ENCODE measurements at regions not wholly inside any gene's neighbourhood (a gene's known extent, or its start where the extent isn't known, plus 50 kb on each side); places are given as distances from the start of the nearest gene placed in this dataset.

- 51% methylated on average over 5 of the region's 5 CpGs for WGBS (ENCODE audit: low lambda C conversion rate)
- POLR2A ChIA-PET = interaction anchor here (0.6 kb wide), 1 partner anchor 298 kb away, joined by 4 read pairs; no protein-coding TSS in a partner anchor
Measured at GRCh38 chr17:77083531-77083930, 57.2 kb upstream of the SEC14L1 start.

More at GRCh38 chr17:77083531-77083930, 57.2 kb upstream of the SEC14L1 start:
- H3K4me1 ChIP-seq (ENCODE audit: control insufficient read depth in 1 of 2, insufficient read depth in 2 of 2, low read depth in 1 of 2, low read length in 1 of 2) = peaks cover 5 to 16% of the 10 kb centered on the region in 2 experiments; a peak in 1 of 4 replicates
- no peak overlapping the region; a peak in 1 of 4 replicates for H3K27ac ChIP-seq (ENCODE audit: low read depth in 2 of 2, low read length in 1 of 2)
- H3K4me3 ChIP-seq (ENCODE audit: low read depth in 2 of 2, low read length in 1 of 2) = no peak overlapping the region
- H3K79me2 ChIP-seq (ENCODE audit: insufficient read depth) = no peaks in the 10 kb centered on the region
- H3K4me2 ChIP-seq = no peak overlapping the region
- CTCF ChIA-PET = interaction anchor here (0.7 to 4.9 kb wide), 5 partner anchors 16 to 277 kb away, joined by 3 to 35 read pairs (median 15); partner anchors contain the start of gene MGAT5B
- H4K20me1 ChIP-seq (ENCODE audit: insufficient read depth) = no peaks in the 10 kb centered on the region
- no peaks in the 10 kb centered on the region for H3K9me3 ChIP-seq
- no peaks in the 10 kb centered on the region for H3K9me2 ChIP-seq
- TF ChIP-seq TEAD4 (IDR thresholded peaks at IDR 0.05; ENCODE audit: borderline replicate concordance, insufficient read depth) = no peak
- TF ChIP-seq RXRA (IDR thresholded peaks at IDR 0.05; ENCODE audit: borderline replicate concordance, low read depth) = no peak
- no peak for TF ChIP-seq NFIC (IDR thresholded peaks at IDR 0.05; ENCODE audit: borderline replicate concordance)
- no peak for TF ChIP-seq CHD2 (IDR thresholded peaks at IDR 0.05; ENCODE audit: low read length, partially characterized antibody)
- no peak for TF ChIP-seq RAD21 (IDR thresholded peaks at IDR 0.05; ENCODE audit: low read length)
- TF ChIP-seq SMC3 (IDR thresholded peaks at IDR 0.05; ENCODE audit: low read depth, low read length) = no peak
- TF ChIP-seq PBX3 (IDR thresholded peaks at IDR 0.05) = no peak
- TF ChIP-seq RCOR1 (IDR thresholded peaks at IDR 0.05; ENCODE audit: low read length) = no peak
- no peak for TF ChIP-seq EZH2phosphoT487 (IDR thresholded peaks at IDR 0.05; ENCODE audit: borderline replicate concordance, low read depth)
- TF ChIP-seq EP300 (IDR thresholded peaks at IDR 0.05; ENCODE audit: borderline replicate concordance in 1 of 2, low read depth in 1 of 2, low read length in 1 of 2) = no peak
- TF ChIP-seq USF2 (IDR thresholded peaks at IDR 0.05; ENCODE audit: borderline replicate concordance, low read depth, low read length) = no peak
- TF ChIP-seq MAX (IDR thresholded peaks at IDR 0.05; ENCODE audit: low read depth) = no peak
- TF ChIP-seq TCF12 (IDR thresholded peaks at IDR 0.05) = no peak
- TF ChIP-seq FOXJ3 (CRISPR knock-in tag; IDR thresholded peaks at IDR 0.05) = no peak
- TF ChIP-seq CTCF (IDR thresholded peaks at IDR 0.05) = no peak
- TF ChIP-seq USF1 (IDR thresholded peaks at IDR 0.05; ENCODE audit: borderline replicate concordance, low read depth) = no peak
- TF ChIP-seq FOSL2 (IDR thresholded peaks at IDR 0.05; ENCODE audit: borderline replicate concordance, low read depth) = no peak
- no peaks in the 10 kb centered on the region for H3K27me3 ChIP-seq (ENCODE audit: insufficient read depth)
- no peak overlapping the region for H3K9ac ChIP-seq
- H2AFZ ChIP-seq (ENCODE audit: low read depth) = no peak overlapping the region
- no peaks in the 10 kb centered on the region for H3K36me3 ChIP-seq (replicated peaks in 1 of 2; ENCODE audit: control insufficient read depth in 1 of 2, insufficient read depth in 2 of 2, low read length in 1 of 2)
- no peaks in the 10 kb centered on the region for H3F3A ChIP-seq (replicated peaks; ENCODE audit: insufficient read depth)
- DNase-seq = no peak
